ENCODE measurements at regions not wholly inside any gene's neighbourhood (a gene's known extent, or its start where the extent isn't known, plus 50 kb on each side); places are given as distances from the start of the nearest gene placed in this dataset.

GRCh38 chr22:49147617-49148175, 680.0 kb downstream of the BRD1 start:
- DNase-seq (ENCODE audit: low read depth): no peak
- no peak for TF ChIP-seq CTCF (IDR thresholded peaks at IDR 0.05; ENCODE audit: low read depth, low read length, missing control alignments)
- H3K4me3 ChIP-seq (ENCODE audit: low read depth, low read length): no peak overlapping the region
- in situ Hi-C loops (cut with HindIII; ENCODE audit: low sequenced_read_pairs): no loop called here

GRCh38 chr22:49147171-49147570, 680.5 kb downstream of the BRD1 start:
- DNase-seq (ENCODE audit: low read depth): no peak
- no peak for TF ChIP-seq CTCF (IDR thresholded peaks at IDR 0.05; ENCODE audit: low read depth, low read length, missing control alignments)
- H3K4me3 ChIP-seq (ENCODE audit: low read depth, low read length): no peak overlapping the region
- in situ Hi-C loops (cut with HindIII; ENCODE audit: low sequenced_read_pairs): no loop called here

- no peak for TF ChIP-seq CTCF (IDR thresholded peaks at IDR 0.05; ENCODE audit: low read depth, low read length, missing control alignments)
- in situ Hi-C loops (cut with HindIII; ENCODE audit: low sequenced_read_pairs): no loop called here
- no peak for DNase-seq (ENCODE audit: low read depth)
- H3K4me3 ChIP-seq (ENCODE audit: low read depth, low read length): no peak overlapping the region
These were observed 681.2 kb downstream of the BRD1 start for GRCh38 chr22:49146511-49146910.

- in situ Hi-C loops (cut with HindIII; ENCODE audit: low sequenced_read_pairs): no loop called here
These were observed 683.9 kb downstream of the BRD1 start for GRCh38 chr22:49143812-49144211.

GRCh38 chr22:49142891-49143290, 684.8 kb downstream of the BRD1 start:
- no peak for TF ChIP-seq CTCF (IDR thresholded peaks at IDR 0.05; ENCODE audit: low read depth, low read length, missing control alignments)
- no peak overlapping the region for H3K4me3 ChIP-seq (ENCODE audit: low read depth, low read length)
- no peak for DNase-seq (ENCODE audit: low read depth)
- in situ Hi-C loops (cut with HindIII; ENCODE audit: low sequenced_read_pairs): no loop called here

More at GRCh38 chr22:49143812-49144211, 683.9 kb downstream of the BRD1 start:
- no peak overlapping the region for H3K4me3 ChIP-seq (ENCODE audit: low read depth, low read length)
- no peak for DNase-seq (ENCODE audit: low read depth)
- no peak for TF ChIP-seq CTCF (IDR thresholded peaks at IDR 0.05; ENCODE audit: low read depth, low read length, missing control alignments)

GRCh38 chr22:49142296-49142695, 685.4 kb downstream of the BRD1 start:
- DNase-seq (ENCODE audit: low read depth): no peak
- no peak overlapping the region for H3K4me3 ChIP-seq (ENCODE audit: low read depth, low read length)
- no peak for TF ChIP-seq CTCF (IDR thresholded peaks at IDR 0.05; ENCODE audit: low read depth, low read length, missing control alignments)
- in situ Hi-C loops (cut with HindIII; ENCODE audit: low sequenced_read_pairs): no loop called here
